Tongue (tissue), 2 donors: ENCODE measurements at regions not wholly inside any gene's neighbourhood (a gene's known extent, or its start where the extent isn't known, plus 50 kb on each side); places are given as distances from the start of the nearest gene placed in this dataset. TPM values are rescaled to one million over a fixed set of nuclear protein-coding genes. Genes with fewer than 3 reads are reported as not detected.

ENCODE experiments used
- DNase-seq: peaks from one replicate; pipeline ENCODE4 v3.0.0-alpha.2; 2015
- small RNA-seq: library from RNA; depleted of rRNA; stranded (forward); fragments of <200 nt; gene quantifications from one replicate; pipeline ENCODE3, GENCODE V24; 2014; ENCODE audit warnings: low replicate concordance

DNA sequence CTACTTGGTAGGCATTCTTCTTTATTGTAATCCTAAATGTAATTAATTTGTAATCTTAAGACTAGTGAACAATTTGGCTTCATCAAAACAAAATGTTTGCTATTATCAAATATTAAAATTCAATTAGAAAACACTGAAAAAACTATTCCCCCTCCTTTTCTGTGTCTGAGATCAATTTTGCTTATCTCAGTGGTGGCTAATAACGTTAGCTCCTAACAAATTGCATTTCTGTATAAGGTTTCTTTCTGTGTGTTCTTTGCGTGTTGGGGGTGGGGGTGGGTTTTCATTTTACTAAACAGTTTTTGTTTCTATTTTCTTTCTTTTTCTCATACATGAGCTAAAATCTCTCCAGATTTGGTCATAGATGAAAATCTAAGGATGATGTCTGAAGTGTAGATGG lies 54.0 kb upstream of the EYA4 start:
- DNase-seq = no peak

DNA sequence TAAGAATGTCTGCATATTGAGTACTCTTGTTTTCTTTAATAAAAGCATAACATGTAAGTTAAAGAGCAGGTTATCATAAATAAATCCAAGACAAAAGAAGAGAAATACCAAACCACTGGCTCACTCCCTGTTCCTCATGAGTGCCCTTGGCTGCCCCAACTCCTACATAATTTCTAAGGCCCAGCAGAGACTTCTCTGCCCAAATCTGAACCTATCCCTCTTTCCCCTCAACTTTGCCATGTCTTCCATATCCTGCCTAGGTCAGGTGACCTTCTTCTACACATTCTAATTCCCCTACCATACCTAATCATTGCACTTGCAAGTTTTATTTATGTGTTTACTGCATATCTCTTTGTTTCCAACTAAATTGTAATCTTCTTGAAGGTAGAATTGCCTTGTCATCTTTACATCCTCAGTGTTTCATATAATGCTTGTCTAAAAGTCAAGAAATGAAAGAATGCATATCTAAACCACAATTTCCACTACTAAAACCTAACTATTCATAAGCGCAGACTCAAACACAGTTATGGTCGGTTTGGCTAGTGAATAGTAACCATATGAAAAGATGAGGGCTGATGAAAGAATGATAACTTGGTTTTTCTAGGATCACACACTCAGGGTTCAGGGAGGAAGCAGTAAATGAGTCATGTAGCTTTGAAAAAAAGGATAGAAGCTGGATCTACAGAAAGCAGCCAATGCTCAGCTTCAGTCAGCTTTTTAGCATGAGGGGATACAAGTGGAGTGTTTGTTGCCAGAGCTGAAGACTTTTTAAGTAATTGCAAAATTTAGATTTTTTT lies 53.3 kb upstream of the EYA4 start:
- DNase-seq = no peak

DNA sequence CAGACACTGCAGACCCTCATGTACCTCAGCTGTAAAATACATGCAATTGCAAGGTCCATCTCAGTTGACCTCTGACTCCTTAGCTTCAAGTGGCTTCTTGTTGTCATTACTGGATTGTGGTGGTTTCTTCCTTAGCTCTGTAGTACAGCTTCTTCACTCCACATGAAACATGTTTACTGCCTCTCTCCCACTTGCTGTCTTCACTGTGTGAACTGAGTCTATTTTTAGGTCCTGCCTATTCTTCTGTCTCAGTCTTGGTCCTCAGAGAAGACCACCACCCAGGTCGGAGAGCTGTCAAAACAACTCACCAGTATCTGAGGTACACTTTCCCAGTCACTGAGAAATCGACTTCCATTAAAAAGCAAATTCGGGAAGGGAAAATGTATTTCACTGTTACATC lies 50.2 kb upstream of the EYA4 start:
- DNase-seq = no peak

DNA sequence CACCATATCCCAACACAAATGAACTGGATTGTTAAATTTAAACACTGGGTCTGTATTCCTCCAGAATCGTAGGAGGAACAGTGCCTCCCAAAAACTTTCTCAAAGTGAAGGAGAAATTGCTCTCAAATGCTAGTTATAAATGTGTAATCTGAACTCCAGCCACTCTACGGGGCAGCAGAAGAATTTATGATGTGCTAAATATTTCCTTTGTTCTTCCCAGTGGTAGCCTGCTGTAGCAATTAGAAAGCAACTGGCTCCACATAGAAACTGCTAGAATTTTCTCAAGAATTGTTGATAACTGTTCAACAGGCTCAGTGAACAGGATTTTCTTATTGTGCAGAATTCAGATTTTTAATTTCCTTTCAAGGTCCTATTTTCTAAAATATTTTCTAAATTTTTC lies 49.8 kb upstream of the EYA4 start:
- no peak for DNase-seq

Small RNA genes lying in the stretch of these regions (small RNA-seq; reads per million reads assigned to genes)
- not detected for gene MTCYBP4
